DND-41 (cell line): ENCODE measurements at regions not wholly inside any gene's neighbourhood (a gene's known extent, or its start where the extent isn't known, plus 50 kb on each side); places are given as distances from the start of the nearest gene placed in this dataset.

Source experiments
- ATAC-seq: fragments of 200-7000 bp; cut with Tn5 transposase; 3 replicates; pipeline ENCODE4 v1.9.1; 2021; ENCODE audit warnings: low read depth; ENCODE audit not compliant: insufficient read depth
- DNase-seq: peaks from one replicate; pipeline ENCODE4 v3.0.0-alpha.2; 2020
- H2AFZ ChIP-seq: 2 replicates; pipeline ENCODE4 v1.6.0; 2012; ENCODE audit warnings: low read depth, low read length
- H3K27ac ChIP-seq: 2 replicates; pipeline ENCODE4 v1.5.1; 2012; ENCODE audit warnings: low read length, inconsistent platforms
- H3K27me3 ChIP-seq: fragments of 200-600 bp; sonication (generic); 2 replicates; pipeline ENCODE4 v1.6.0; 2012; ENCODE audit warnings: low read length, mild to moderate bottlenecking, inconsistent platforms; ENCODE audit not compliant: insufficient read depth, poor library complexity
- H3K36me3 ChIP-seq: 2 replicates; pipeline ENCODE4 v1.5.1; 2012; ENCODE audit warnings: low read length, inconsistent platforms; ENCODE audit not compliant: insufficient read depth
- H3K4me1 ChIP-seq: 2 replicates; pipeline ENCODE4 v1.5.1; 2012; ENCODE audit warnings: mild to moderate bottlenecking, low read length; ENCODE audit not compliant: insufficient read depth
- H3K4me2 ChIP-seq: 2 replicates; pipeline ENCODE4 v1.6.0; 2012; ENCODE audit warnings: mild to moderate bottlenecking, moderate library complexity, low read length, inconsistent platforms; ENCODE audit not compliant: insufficient read depth
- H3K4me3 ChIP-seq, 2 experiments: fragments of 200-600 bp in 1 of 2; shearing (Covaris generic) in 1 of 2; 2 replicates each; pipeline ENCODE4 v1.5.1; 2012 to 2016; ENCODE audit warnings: inconsistent platforms in 2 of 2, low read length in 2 of 2, mild to moderate bottlenecking in 2 of 2, low read depth in 1 of 2, moderate library complexity in 1 of 2
- H3K79me2 ChIP-seq: 2 replicates; pipeline ENCODE4 v1.6.0; 2012; ENCODE audit warnings: low read length, inconsistent platforms; ENCODE audit not compliant: insufficient read depth
- H3K9ac ChIP-seq: 2 replicates; pipeline ENCODE4 v1.6.0; 2012; ENCODE audit warnings: low read depth, mild to moderate bottlenecking, inconsistent platforms, low read length, moderate library complexity
- H3K9me3 ChIP-seq: 2 replicates; pipeline ENCODE4 v1.5.1; 2012; ENCODE audit warnings: low read length, moderate library complexity, mild to moderate bottlenecking, inconsistent platforms; ENCODE audit not compliant: insufficient read depth, severe bottlenecking
- H4K20me1 ChIP-seq: 2 replicates; pipeline ENCODE4 v1.6.0; 2012; ENCODE audit warnings: low read length; ENCODE audit not compliant: insufficient read depth
- EZH2 ChIP-seq: IDR thresholded peaks from 3 replicates; pipeline ENCODE4 v1.6.1; 2012; ENCODE audit warnings: borderline replicate concordance, low read depth, mild to moderate bottlenecking, moderate library complexity, low read length, inconsistent platforms; ENCODE audit not compliant: severe bottlenecking
- TF ChIP-seq, protein P1 (sequence below): IDR thresholded peaks from 2 replicates; pipeline ENCODE4 v1.5.1; 2012; ENCODE audit warnings: borderline replicate concordance, low read length, moderate library complexity, mild to moderate bottlenecking; ENCODE audit not compliant: poor library complexity, severe bottlenecking; ENCODE audit errors: extremely low read depth

DNA sequence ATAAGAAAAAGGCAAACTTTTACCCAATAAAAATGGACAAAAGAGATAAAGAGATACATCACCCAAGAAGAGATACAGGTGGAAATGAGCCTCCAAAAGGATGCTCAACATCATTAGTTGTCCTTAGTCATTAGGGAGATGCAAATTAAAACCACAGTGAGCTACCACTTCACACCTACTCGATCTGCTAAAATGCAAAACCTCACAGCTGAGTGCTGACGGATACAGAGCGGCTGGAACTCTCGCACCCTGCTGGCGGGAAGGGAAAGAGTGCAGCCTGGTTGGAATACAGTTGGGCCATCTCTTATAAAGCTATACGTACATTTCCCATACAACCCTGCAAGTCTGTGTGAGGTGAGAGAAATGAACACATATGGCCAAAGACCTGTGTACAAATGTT, 78.5 kb upstream of the PRR20G start:
- no peak for DNase-seq
- no peaks in the 10 kb centered on the region for H3K79me2 ChIP-seq
- no peak for ATAC-seq
- no peak overlapping the region for H3K9ac ChIP-seq
- H2AFZ ChIP-seq: no peak overlapping the region
- no peak overlapping the region for H3K4me2 ChIP-seq
- no peaks in the 10 kb centered on the region for H3K9me3 ChIP-seq
- H4K20me1 ChIP-seq: no peaks in the 10 kb centered on the region
- no peaks in the 10 kb centered on the region for H3K4me1 ChIP-seq
- TF ChIP-seq EZH2: no peak
- TF ChIP-seq, protein P1, sequence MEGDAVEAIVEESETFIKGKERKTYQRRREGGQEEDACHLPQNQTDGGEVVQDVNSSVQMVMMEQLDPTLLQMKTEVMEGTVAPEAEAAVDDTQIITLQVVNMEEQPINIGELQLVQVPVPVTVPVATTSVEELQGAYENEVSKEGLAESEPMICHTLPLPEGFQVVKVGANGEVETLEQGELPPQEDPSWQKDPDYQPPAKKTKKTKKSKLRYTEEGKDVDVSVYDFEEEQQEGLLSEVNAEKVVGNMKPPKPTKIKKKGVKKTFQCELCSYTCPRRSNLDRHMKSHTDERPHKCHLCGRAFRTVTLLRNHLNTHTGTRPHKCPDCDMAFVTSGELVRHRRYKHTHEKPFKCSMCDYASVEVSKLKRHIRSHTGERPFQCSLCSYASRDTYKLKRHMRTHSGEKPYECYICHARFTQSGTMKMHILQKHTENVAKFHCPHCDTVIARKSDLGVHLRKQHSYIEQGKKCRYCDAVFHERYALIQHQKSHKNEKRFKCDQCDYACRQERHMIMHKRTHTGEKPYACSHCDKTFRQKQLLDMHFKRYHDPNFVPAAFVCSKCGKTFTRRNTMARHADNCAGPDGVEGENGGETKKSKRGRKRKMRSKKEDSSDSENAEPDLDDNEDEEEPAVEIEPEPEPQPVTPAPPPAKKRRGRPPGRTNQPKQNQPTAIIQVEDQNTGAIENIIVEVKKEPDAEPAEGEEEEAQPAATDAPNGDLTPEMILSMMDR: no peak
- no peak overlapping the region for H3K4me3 ChIP-seq
- no peak overlapping the region for H3K27ac ChIP-seq
- no peaks in the 10 kb centered on the region for H3K36me3 ChIP-seq
- H3K27me3 ChIP-seq: no peaks in the 10 kb centered on the region

DNA sequence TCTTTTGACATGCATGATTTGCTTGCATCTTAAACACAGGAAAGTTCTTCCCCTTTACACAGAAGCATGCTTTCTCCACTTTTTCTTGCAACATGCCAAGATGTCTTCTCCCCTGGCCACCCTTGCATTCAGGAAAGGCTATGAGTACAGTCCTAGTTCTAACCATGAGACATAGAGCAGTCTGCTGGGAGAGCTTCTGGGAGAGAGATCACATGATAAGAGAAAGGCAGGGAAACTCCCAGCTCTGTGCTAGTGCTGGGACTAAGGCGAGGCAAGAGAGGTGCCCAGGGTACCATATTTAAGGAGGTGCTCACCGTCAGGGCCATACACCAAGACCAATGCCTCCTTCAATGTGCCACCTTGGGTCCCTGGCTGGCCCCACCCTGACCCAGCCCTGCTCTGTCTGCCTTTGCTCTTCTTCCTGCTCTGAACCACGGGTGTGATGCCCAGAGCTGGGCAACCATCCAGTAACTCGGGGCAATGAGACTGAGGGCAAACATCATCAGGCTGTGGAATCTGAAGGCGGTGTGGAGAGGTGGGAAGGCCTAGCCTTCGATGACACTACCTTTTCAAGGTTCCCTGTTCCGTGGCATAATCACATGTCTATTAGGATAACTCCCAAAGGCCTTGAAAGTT, 77.4 kb upstream of the PRR20G start:
- Histone ChIP-seq H3K79me2 (no peaks in the 10 kb centered on the region), H3K27me3 (no peaks in the 10 kb centered on the region), H3K36me3 (no peaks in the 10 kb centered on the region), H3K4me3 (no peak overlapping the region), H3K9ac (no peak overlapping the region), H4K20me1 (no peaks in the 10 kb centered on the region), H3K27ac (no peak overlapping the region), H2AFZ (no peak overlapping the region), H3K4me1 (no peaks in the 10 kb centered on the region), H3K9me3 (no peaks in the 10 kb centered on the region), H3K4me2 (no peak overlapping the region)
- TF ChIP-seq EZH2: no peak
- no peak for ATAC-seq
- DNase-seq: no peak

DNA sequence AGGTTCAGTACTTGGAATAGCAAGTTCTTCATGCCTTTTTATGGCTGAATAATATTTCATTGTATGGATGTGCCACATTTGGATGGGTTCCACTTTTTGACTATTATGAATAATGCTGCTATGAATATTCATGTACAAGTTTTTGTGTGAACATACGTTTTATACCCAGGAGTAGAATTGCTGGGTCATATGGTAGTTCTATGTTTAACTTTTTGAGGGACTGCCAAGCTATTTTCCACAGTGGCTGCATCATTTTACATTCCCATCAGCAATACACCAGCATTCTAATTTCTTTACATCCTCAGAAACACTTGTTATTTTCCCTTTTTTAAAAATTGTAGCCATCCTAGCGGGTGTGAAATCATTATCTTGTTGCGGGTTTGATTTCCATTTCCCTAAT, 76.0 kb upstream of the PRR20G start:
- Histone ChIP-seq H3K27me3 (no peaks in the 10 kb centered on the region), H3K4me2 (no peak overlapping the region), H4K20me1 (no peaks in the 10 kb centered on the region), H3K27ac (no peak overlapping the region), H3K9me3 (no peaks in the 10 kb centered on the region), H3K4me1 (no peaks in the 10 kb centered on the region), H3K36me3 (no peaks in the 10 kb centered on the region), H2AFZ (no peak overlapping the region), H3K79me2 (no peaks in the 10 kb centered on the region), H3K4me3 (no peak overlapping the region), H3K9ac (no peak overlapping the region)
- ATAC-seq (no peak), DNase-seq (no peak)
- TF ChIP-seq, protein P1: no peak
- no peak for TF ChIP-seq EZH2

DNA sequence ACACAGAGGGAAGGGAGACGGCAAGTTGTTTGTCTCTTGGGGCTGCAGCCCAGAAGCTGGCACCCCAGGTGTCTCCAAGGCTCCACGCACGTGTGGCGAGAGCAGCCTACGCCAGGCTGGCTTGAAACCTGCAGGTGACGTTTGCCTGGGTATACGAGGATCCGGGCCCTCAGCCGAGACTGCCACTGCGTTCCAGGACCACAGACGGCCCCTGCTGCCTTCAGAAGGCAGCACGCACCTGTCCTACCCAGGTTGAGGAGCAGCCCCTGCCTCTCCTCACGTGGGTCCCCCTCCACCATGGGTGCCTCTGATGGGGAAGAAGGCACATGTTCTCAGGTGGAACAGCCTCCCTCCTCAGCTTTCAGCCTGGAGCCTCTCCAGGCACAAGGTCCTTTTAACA, 75.3 kb upstream of the PRR20G start:
- no peak overlapping the region for H3K27ac ChIP-seq
- peaks cover 1% of the 10 kb centered on the region for H3K9me3 ChIP-seq
- H3K4me3 ChIP-seq: no peak overlapping the region
- H3K9ac ChIP-seq: no peak overlapping the region
- H4K20me1 ChIP-seq: no peaks in the 10 kb centered on the region
- no peaks in the 10 kb centered on the region for H3K27me3 ChIP-seq
- no peaks in the 10 kb centered on the region for H3K79me2 ChIP-seq
- DNase-seq (no peak), ATAC-seq (no peak)
- H3K4me2 ChIP-seq: no peak overlapping the region
- H2AFZ ChIP-seq: no peak overlapping the region
- no peaks in the 10 kb centered on the region for H3K36me3 ChIP-seq
- H3K4me1 ChIP-seq: no peaks in the 10 kb centered on the region
- TF ChIP-seq, protein P1: no peak
- no peak for TF ChIP-seq EZH2
